GM18873 (cell line): ENCODE measurements at regions not wholly inside any gene's neighbourhood (a gene's known extent, or its start where the extent isn't known, plus 50 kb on each side); places are given as distances from the start of the nearest gene placed in this dataset.

Experiments
- ATAC-seq: cut with Tn5 transposase; IDR thresholded peaks from one replicate; pipeline ENCODE4 v1.9.1; 2021; ENCODE audit warnings: mild to moderate bottlenecking, moderate library complexity, moderate number of reproducible peaks; ENCODE audit not compliant: unreplicated experiment, low FRiP score

- no peak for ATAC-seq
Observed at GRCh38 chr15:85974742-85975141, 104.9 kb upstream of the AGBL1 start.

DNA sequence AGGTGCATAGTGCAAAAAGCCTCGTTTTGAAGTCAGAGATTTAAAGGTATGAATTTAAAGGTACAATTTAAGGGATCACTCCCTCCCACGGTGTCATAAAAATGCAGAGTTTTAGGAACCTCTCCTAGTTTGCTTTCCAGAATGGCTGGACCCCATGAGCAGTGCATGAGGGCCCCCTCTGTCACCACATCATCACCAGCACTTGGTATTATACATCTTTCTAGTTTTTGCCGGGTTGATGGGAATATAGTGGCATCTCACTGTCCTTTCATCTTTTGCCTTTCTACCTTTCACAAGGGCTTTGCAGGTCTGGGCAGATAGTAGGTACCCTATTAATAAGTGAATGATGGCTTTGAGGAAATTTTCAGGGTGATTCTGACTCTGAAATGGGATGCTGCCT lies 103.6 kb upstream of the AGBL1 start:
- ATAC-seq: no peak

- no peak for ATAC-seq
Observed at GRCh38 chr15:85976986-85977385, 102.7 kb upstream of the AGBL1 start.

- ATAC-seq: no peak
Observed at GRCh38 chr15:85977586-85977985, 102.1 kb upstream of the AGBL1 start.

- ATAC-seq: no peak
Observed at GRCh38 chr15:85979929-85980328, 99.7 kb upstream of the AGBL1 start.

DNA sequence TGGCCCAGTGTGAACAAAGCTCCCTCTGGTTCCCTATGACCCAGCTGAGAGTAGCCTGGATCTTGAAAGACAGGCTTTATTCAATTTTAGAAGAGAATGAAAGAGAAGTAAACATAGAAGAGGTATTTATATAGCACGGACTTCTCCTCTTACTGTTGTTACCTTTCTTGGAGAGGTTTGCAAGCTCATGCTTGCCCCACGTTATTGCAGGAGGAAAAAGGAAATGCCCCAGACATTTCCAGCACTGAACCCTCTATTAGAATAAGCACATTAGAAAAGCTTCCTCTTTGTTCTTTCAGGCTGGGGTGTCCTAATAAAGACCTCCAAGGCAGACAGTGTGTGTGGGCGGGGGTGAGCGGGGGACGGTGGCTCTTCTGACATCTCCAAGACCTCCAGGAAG lies 98.7 kb upstream of the AGBL1 start:
- no peak for ATAC-seq

DNA sequence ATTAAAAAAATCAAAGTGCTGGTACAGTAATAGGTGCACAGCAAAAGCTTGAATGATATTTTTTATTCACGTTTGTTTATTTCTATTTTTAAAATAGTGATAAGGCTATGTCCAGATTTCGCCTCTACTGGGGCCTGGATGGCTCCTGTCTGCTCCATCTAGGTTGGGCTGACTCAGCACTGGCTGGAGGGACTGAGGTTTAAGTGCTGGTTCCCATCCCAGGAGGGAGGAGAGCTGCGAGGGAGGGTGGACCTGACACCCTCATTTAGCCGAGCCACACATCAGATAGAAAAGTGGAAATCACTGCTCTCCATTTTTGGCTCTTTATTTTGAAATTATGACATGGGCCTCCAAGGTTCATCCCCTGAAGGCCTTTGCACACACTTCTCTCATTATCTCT lies 95.4 kb upstream of the AGBL1 start:
- ATAC-seq: no peak

- no peak for ATAC-seq
Observed at GRCh38 chr15:85986116-85986515, 93.6 kb upstream of the AGBL1 start.

DNA sequence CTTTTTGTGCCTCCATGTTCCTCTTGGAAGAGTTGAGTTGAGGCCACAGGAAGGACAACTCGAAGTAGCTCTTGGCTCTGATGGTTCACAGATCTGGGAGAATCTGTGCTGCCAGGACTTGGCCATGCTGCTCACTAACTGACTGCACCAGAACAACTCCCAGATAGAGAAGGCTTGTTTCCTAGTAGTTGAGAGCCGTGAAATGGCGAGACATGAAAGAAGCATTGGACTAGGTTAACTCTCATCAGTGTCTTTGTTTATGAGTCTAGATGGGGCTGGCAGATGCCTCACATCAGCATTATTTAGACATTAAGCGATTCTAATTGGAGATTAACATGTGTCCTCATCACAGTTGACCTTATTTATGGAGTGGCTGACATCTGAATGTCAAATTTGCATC lies 92.9 kb upstream of the AGBL1 start:
- ATAC-seq: no peak

DNA sequence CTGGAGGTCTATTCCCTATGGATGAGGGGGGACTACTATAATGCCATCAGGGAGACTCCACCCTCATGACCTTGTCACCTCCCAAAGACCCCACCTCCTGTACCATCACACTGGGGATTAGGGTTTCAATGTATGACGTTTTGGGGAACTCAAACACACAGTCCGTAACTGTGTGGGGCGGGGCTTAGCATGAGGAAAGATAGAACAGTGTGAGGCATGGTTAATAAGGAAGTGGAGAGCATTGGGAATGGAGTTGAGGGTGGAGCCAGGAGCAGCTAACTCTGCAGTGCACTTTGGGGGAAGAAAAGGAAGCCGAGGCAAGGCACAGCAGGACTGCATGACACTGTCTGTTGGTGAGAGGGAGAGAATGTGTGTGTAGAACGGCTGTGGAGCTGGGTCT lies 90.9 kb upstream of the AGBL1 start:
- no peak for ATAC-seq

GRCh38 chr15:85992224-85992623 lies 87.4 kb upstream of the AGBL1 start:
- no peak for ATAC-seq

DNA sequence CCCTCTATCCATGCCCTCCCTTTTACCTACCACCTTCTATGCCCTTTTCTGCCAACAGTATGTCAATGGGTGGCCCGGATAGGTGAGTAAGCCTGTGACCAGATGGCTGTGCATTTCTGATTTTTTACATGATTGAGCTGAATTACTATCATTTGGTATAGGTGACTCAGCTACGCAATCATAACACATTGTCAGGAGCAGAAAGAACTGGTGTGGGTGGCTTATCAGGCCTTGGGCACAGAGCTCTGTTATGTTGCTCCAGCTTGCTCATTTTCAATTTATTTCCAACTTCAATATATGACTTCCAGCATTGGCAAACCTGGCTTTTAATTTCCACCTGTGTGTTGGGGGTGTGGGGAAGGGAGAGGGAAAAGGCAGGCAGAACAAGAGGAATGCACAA lies 86.6 kb upstream of the AGBL1 start:
- no peak for ATAC-seq

DNA sequence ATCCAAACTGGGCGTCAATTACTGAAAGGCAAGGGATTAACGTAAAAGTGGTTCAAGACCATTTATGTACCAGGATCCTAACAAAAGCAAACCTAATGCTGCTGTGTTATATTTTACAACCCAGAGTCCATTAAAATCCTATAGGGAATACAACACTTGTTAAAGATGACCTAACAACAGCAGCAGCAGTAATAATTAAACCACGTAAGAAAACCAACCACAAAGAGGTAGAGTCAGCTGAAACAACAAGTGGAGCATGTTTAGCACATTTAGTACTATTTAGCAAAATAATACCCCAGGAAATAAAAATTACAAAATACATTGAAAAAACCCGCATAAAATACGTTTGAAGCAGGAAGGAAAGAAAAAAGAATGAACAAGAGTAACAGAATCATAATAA lies 82.1 kb upstream of the AGBL1 start:
- no peak for ATAC-seq

DNA sequence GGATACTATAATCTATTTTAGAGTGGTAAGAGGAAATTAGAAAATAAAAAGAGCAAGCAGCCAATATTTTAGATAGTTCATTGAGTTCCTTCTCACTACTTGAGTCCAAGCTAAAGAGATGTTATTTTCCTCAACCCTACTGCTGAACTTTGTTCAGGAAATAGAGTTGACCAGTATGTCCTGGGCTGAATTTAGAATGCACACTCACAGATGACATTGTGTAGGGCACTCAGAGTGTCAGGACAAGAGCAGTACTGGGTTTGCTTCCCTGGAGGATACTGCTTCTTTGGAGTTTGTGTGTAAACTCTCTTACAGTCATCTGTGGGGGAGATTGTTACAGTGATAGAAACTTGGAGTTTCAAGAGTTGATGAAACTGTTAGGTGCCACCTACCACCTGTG lies 80.0 kb upstream of the AGBL1 start:
- no peak for ATAC-seq

DNA sequence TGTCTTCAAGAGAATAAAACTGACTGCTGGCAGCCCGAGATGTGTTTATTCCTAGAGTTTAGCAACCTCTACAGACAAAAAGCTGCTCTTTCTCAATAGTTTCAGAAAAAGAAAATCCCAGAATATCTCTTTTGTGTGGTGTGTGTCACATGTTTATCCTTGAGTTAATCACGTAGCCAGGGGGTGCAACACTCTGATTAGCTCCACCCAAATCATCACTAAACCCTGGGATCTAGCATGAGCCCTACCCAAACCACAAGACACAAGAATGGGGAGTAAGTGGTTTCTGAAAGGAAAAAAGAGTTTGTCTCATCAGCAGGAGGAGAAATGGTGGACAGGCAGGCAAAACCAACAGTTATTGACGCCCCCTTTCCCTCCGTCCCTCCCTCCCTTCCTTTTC lies 78.5 kb upstream of the AGBL1 start:
- ATAC-seq: no peak

DNA sequence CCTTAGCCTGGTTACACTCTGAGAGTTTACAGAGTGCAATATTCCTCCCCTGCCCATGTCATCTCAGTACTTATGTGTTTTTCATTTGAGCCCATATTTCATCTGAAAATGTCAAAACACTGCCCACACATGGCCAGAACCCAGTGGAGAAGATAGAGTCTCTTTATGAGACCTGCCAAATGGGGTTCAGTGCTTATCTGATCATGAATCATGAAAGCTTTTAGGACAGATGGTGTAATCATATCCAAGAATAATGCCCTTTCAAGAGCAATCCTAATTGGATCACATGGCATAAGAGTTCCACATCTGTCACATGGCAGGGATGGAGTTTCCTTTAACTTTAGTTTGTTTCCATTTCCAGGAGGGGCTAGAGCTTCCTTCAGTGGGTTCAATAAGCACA lies 77.2 kb upstream of the AGBL1 start:
- ATAC-seq: no peak

DNA sequence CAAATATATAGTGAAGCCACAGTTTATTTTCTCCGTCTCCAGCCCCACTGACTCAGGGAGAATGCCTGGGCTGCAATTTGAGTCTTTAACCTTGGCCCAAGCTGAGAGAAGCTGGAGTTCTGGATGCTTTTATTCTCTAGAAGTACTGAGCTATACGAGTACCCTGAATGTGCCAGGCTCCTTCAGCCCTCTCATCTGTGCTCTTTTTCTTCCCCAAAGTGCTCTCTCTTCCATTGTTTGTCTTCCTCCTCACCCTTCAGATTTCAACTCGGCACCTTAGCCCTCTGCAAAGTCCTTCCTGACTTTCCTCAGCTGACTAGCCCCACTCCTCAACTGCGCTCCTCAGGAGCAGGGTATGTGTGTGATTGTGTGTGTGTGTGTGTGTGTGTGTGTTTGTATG lies 75.6 kb upstream of the AGBL1 start:
- no peak for ATAC-seq

DNA sequence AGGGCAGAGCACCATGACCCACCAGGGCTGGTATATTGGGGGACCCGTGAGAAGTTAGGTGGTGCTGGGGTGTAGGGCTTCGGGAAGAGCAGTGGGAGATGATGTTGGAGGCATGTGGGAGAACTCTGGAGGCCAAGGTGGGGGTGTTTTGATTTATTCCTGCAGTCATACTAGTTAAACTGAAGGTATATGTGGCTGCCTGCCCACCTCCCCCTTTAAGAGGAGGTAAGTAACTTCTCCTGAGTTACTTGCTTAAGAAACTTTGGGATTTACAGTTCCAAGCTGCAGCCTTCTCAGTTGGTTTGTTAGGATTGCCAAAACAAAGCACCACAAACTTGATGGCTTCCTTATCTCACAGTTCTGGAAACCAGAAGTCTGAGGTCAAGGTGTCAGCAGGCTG lies 73.1 kb upstream of the AGBL1 start:
- no peak for ATAC-seq

DNA sequence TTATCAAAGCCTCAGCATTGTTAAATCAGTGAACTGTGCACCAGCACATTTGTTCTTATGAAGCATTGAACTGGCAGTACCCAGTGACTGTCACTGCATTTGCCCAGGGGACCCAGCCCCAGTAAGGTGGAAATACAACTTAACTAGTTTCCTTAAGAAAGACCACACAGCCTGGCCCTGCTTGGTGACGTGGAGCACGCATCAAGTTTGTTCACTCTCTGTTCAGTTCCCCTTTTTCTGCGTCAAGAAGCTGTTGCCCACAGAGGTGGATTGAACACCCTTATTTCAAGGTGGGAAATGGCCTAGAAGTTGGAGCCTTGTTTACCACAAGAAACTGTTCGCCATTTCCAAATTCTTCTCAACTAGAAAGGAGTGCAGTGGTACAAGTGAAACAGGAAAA lies 69.9 kb upstream of the AGBL1 start:
- ATAC-seq: no peak

- ATAC-seq: no peak
Observed at GRCh38 chr15:86010398-86010797, 69.3 kb upstream of the AGBL1 start.

DNA sequence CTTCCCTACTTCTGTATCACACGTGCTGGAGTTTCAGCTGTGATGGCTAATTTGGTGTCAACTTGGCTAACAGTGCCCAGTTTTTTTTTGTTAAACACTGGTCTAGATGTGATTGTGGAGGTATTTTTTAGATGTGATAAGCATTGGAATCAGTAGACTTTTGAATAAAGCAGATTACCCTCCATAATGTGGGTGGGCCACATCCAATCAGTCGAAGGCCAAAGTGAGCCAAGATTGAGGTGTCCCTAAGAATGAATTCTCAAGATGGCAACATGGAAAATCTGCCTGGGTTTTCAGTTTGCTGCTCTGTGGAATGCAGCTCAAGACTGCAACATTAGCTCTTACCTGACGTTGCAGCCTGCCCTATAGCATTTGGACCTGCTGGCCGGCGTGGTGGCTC lies 68.8 kb upstream of the AGBL1 start:
- no peak for ATAC-seq

DNA sequence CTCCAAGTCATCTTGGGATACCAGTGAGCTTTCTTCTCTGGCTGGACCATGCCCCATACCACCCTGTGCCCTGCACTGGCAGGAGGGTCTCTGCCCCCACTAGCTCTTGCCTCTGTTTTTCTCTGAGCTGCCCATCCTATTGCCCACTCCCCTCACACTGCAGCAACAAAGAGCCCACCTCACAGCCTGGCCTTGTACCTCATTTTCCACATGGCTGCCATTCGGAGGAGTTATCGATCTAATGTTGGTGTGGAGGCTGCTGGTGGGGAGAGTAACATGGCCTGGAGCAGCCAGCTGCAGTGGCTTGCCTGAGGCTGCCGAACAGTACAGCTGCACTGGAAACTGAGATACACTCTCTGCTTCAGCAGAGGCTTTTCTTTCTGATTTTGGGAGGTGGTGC lies 65.7 kb upstream of the AGBL1 start:
- no peak for ATAC-seq

DNA sequence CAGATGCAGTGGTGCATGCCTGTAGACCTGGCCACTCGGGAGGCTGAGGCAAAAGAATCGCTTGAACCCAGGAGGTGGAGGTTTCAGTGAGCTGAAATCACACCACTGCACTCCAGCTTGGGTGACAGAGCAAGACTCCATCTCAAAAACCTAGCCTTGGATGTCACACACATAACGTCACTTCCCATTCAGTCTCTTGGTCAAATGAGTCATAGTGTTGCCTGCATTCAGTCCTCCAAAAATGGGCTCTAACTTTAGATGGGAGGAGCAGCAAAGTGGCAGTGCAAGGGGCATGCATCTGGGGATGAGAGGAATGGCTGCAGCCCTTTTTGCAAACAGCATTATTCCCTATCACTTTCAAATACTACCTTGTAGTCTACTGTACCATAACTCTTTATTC lies 62.9 kb upstream of the AGBL1 start:
- ATAC-seq: no peak

DNA sequence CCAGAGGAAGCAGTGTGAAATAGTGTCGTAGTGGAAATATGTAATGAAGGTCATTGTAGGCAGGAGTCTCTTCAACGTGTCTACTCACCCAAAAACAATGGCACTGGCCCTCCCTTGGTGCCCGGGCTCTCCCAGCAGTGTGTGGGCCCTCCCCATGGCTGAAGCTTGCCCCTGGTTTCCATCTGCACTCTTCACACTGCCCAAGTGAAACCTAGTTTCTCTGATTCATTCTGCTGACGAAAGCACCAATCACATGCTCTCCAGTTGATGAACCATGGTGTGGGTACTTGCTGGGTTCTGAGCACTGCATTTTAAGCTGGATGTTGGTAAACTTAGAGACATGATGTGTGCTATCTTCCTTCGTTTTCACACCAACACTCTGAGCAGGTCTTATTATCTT lies 61.0 kb upstream of the AGBL1 start:
- ATAC-seq: no peak
